Calu3 (cell line): ENCODE measurements at regions not wholly inside any gene's neighbourhood (a gene's known extent, or its start where the extent isn't known, plus 50 kb on each side); places are given as distances from the start of the nearest gene placed in this dataset.

Experiments used
- BruUV-seq: library from RNA; stranded (reverse); fragments of 400-500 nt; replicated peaks from 2 replicates; lab custom pipeline; 2021; lab: Mats Ljungman, UMichigan
- CTCF ChIA-PET: fragments of 300-600 bp; sonication (Branson Sonifier 250); formaldehyde crosslinking; loops from one replicate; lab custom pipeline; 2022; ENCODE audit warnings: antibody characterized with exemption; lab: Charles Lee
- DNase-seq: peaks from one replicate; pipeline ENCODE4 v3.0.0; 2022
- H3K27ac Mint-ChIP-seq: one replicate; pipeline ENCODE4 v1.8.0; 2022; ENCODE audit warnings: mixed read lengths; ENCODE audit not compliant: unreplicated experiment
- H3K27me3 Mint-ChIP-seq: one replicate; pipeline ENCODE4 v1.8.0; 2022; ENCODE audit warnings: mixed read lengths; ENCODE audit not compliant: unreplicated experiment
- H3K36me3 Mint-ChIP-seq: one replicate; pipeline ENCODE4 v1.8.0; 2022; ENCODE audit warnings: mild to moderate bottlenecking, moderate library complexity, mixed read lengths; ENCODE audit not compliant: insufficient read depth, unreplicated experiment
- H3K4me1 Mint-ChIP-seq: one replicate; pipeline ENCODE4 v1.8.0; 2022; ENCODE audit warnings: mild to moderate bottlenecking, low read depth, mixed read lengths; ENCODE audit not compliant: unreplicated experiment
- H3K4me3 Mint-ChIP-seq: one replicate; pipeline ENCODE4 v1.8.0; 2022; ENCODE audit warnings: mild to moderate bottlenecking, low read depth, moderate library complexity, mixed read lengths; ENCODE audit not compliant: unreplicated experiment
- H3K9me3 Mint-ChIP-seq: one replicate; pipeline ENCODE4 v1.8.0; 2022; ENCODE audit warnings: low read depth, mixed read lengths; ENCODE audit not compliant: unreplicated experiment
- intact Hi-C: fragments of 100-400 bp; cut with micrococcal nuclease; formaldehyde crosslinking; loops from one replicate; pipeline ENCODE4 v1.10.0; 2022; ENCODE audit not compliant: unreplicated experiment
- TF ChIP-seq, protein P1 (sequence below): fragments of 200-600 bp; IDR thresholded peaks from one replicate; pipeline ENCODE4 v1.8.0; 2022; ENCODE audit warnings: antibody characterized with exemption; ENCODE audit not compliant: unreplicated experiment

DNA sequence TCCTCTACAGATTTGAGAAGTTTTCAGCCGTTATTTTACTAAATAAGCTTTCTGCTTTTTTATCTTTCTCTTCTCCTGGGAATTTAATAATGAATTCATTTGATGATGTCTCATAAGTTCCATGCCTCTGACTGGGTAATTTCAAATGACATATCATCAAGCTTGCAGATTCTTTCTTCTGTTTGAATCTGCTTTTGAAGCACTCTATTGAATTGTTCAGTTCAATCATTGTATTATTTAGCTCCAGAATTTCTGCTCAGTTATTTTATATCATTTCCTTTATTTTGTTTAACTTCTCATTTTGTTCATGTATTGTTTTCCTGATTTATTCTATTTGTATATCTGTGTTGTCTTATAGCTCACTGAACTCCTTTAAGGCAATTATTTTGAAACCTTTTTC, 196.9 kb upstream of the CNTNAP2 start:
- no peaks in the 10 kb centered on the region for H3K4me1 Mint-ChIP-seq
- BruUV-seq: no TSS peak
- DNase-seq: no peak
- intact Hi-C loops: no loop called here
- H3K27ac Mint-ChIP-seq: no peak overlapping the region
- TF ChIP-seq, protein P1, sequence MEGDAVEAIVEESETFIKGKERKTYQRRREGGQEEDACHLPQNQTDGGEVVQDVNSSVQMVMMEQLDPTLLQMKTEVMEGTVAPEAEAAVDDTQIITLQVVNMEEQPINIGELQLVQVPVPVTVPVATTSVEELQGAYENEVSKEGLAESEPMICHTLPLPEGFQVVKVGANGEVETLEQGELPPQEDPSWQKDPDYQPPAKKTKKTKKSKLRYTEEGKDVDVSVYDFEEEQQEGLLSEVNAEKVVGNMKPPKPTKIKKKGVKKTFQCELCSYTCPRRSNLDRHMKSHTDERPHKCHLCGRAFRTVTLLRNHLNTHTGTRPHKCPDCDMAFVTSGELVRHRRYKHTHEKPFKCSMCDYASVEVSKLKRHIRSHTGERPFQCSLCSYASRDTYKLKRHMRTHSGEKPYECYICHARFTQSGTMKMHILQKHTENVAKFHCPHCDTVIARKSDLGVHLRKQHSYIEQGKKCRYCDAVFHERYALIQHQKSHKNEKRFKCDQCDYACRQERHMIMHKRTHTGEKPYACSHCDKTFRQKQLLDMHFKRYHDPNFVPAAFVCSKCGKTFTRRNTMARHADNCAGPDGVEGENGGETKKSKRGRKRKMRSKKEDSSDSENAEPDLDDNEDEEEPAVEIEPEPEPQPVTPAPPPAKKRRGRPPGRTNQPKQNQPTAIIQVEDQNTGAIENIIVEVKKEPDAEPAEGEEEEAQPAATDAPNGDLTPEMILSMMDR: no peak
- CTCF ChIA-PET: no interaction called here
- peaks cover 14% of the 10 kb centered on the region for H3K9me3 Mint-ChIP-seq
- no peaks in the 10 kb centered on the region for H3K36me3 Mint-ChIP-seq
- no peak overlapping the region for H3K4me3 Mint-ChIP-seq
- H3K27me3 Mint-ChIP-seq: no peaks in the 10 kb centered on the region

DNA sequence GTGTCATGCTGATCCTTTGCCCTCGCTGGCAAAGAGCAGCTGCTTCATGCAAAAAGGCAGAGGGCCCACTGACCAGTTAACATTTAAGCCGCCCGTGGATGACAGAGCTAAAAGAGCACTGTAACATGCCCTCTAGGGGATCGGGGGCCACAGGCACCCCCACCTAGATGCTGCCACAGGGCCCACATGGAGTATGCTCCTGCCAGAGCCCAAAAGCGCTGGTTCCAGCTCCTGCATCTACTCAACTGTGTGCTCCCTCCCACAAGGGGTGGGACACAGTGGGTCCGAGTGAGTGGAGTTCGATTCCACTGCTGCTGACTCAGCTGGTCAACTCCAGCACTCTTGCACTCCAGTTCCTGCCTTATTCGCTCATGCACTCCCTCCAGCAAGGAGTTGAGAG, 199.8 kb upstream of the CNTNAP2 start:
- Mint-ChIP-seq H3K36me3 (no peaks in the 10 kb centered on the region), H3K27ac (no peak overlapping the region), H3K27me3 (no peaks in the 10 kb centered on the region), H3K9me3 (peaks cover 15% of the 10 kb centered on the region), H3K4me1 (no peaks in the 10 kb centered on the region), H3K4me3 (no peak overlapping the region)
- DNase-seq: no peak
- no TSS peak for BruUV-seq
- intact Hi-C loops: no loop called here
- CTCF ChIA-PET: no interaction called here
- TF ChIP-seq, protein P1: no peak

DNA sequence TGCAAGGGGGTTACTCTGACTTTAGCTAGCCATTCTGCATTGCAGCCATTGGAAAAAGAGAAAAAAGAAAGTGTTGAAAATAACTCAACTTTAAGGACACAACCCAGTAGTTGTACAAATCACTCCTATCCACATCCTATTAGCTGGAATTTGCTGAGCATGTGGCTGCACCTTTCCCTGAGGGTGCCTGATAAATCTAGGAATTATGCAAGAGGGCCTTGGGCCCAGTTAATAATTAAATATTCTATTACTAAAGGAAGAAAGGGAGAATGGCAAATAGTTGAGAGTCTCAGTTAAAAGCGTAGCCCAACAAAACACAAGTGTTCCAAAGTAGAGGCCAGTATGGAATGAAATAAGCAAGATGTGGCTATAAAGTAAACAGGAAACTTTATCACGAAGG, 200.9 kb upstream of the CNTNAP2 start:
- Mint-ChIP-seq H3K27ac (no peak overlapping the region), H3K9me3 (peaks cover 15% of the 10 kb centered on the region), H3K27me3 (no peaks in the 10 kb centered on the region), H3K4me3 (no peak overlapping the region), H3K4me1 (no peaks in the 10 kb centered on the region), H3K36me3 (no peaks in the 10 kb centered on the region)
- BruUV-seq: no TSS peak
- DNase-seq: no peak
- CTCF ChIA-PET: no interaction called here
- intact Hi-C loops: no loop called here
- TF ChIP-seq, protein P1: no peak

DNA sequence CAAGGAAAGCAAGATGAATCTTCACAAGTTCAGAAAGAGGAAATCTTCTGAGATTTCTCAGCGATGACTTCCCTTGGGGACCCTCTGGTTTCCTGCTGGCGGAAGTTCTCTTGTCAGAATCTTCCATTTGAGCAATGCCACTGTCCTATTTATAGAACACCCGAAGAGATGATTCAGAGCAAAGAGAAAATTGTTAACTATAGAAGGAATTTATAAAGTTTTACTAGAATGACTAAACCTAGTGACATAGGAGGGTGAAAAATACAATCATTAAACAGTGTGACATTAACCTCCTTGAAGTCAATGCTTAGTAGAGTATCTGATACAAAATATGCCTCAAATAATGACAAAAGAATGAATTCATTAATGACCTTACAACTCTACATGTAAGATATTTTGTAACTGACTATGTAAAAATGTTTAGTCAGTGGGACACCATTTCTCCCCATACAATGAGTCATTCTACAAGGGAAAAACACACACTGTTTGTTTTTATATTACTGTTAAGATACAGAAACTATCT, 206.5 kb upstream of the CNTNAP2 start:
- BruUV-seq: no TSS peak
- Mint-ChIP-seq H3K4me3 (no peak overlapping the region), H3K36me3 (no peaks in the 10 kb centered on the region), H3K9me3 (peaks cover 14% of the 10 kb centered on the region), H3K27me3 (no peaks in the 10 kb centered on the region), H3K4me1 (no peaks in the 10 kb centered on the region), H3K27ac (no peak overlapping the region)
- intact Hi-C loops: no loop called here
- CTCF ChIA-PET: no interaction called here
- DNase-seq: no peak
- TF ChIP-seq, protein P1: no peak
